Mesenchymal stem cell (in vitro differentiated cells and primary cell): ENCODE measurements at regions not wholly inside any gene's neighbourhood (a gene's known extent, or its start where the extent isn't known, plus 50 kb on each side); places are given as distances from the start of the nearest gene placed in this dataset.

Source experiments
- DNase-seq: peaks from one replicate; pipeline ENCODE4 v3.0.0-alpha.2; 2013
- H2AFZ ChIP-seq: one replicate; pipeline ENCODE4 v1.6.1; 2013; ENCODE audit warnings: low read depth, mild to moderate bottlenecking, control low read depth, inconsistent platforms, low read length, moderate library complexity
- H2AK5ac ChIP-seq: 2 replicates; pipeline ENCODE4 v1.6.1; 2013; ENCODE audit warnings: low read length, moderate library complexity, mild to moderate bottlenecking, inconsistent platforms; ENCODE audit not compliant: severe bottlenecking
- H2BK120ac ChIP-seq: one replicate; pipeline ENCODE4 v1.6.1; 2013; ENCODE audit warnings: low read depth, mild to moderate bottlenecking, inconsistent platforms, low read length, moderate library complexity
- H2BK12ac ChIP-seq, 2 experiments: one replicate each; pipeline ENCODE4 v1.6.1; 2013; ENCODE audit warnings: inconsistent platforms in 2 of 2, low read length in 2 of 2, mild to moderate bottlenecking in 2 of 2, moderate library complexity in 2 of 2, control low read depth in 1 of 2
- H2BK15ac ChIP-seq: one replicate; pipeline ENCODE4 v1.6.1; 2013; ENCODE audit warnings: mild to moderate bottlenecking, low read depth, inconsistent platforms; ENCODE audit not compliant: poor library complexity, severe bottlenecking
- H2BK5ac ChIP-seq: 2 replicates; pipeline ENCODE4 v1.6.1; 2013; ENCODE audit warnings: low read depth, mild to moderate bottlenecking, low read length, control low read depth, inconsistent platforms; ENCODE audit not compliant: poor library complexity, severe bottlenecking
- H3K14ac ChIP-seq, 2 experiments: one replicate each; pipeline ENCODE4 v1.6.1; 2013; ENCODE audit warnings: inconsistent platforms in 2 of 2, low read length in 2 of 2, control low read depth in 1 of 2, mild to moderate bottlenecking in 1 of 2, moderate library complexity in 1 of 2
- H3K18ac ChIP-seq, 2 experiments: one replicate each; pipeline ENCODE4 v1.6.1; 2013; ENCODE audit warnings: inconsistent platforms in 2 of 2, low read length in 2 of 2, control low read depth in 1 of 2, low read depth in 1 of 2, mild to moderate bottlenecking in 1 of 2
- H3K23ac ChIP-seq, 2 experiments: one replicate each; pipeline ENCODE4 v1.6.1; 2013; ENCODE audit warnings: inconsistent platforms in 2 of 2, low read length in 2 of 2, mild to moderate bottlenecking in 2 of 2, moderate library complexity in 2 of 2, control low read depth in 1 of 2
- H3K27ac ChIP-seq: 2 replicates; pipeline ENCODE4 v1.5.1; 2013; ENCODE audit warnings: mild to moderate bottlenecking, moderate library complexity, low read length, control low read depth, inconsistent platforms; ENCODE audit not compliant: poor library complexity, severe bottlenecking
- H3K27me3 ChIP-seq, 2 experiments: 2 replicates each; pipeline versions ENCODE4 v1.6.1 to v1.7.0; 2013; ENCODE audit warnings: low read length in 2 of 2, mild to moderate bottlenecking in 2 of 2, moderate library complexity in 2 of 2, control low read depth in 1 of 2, inconsistent platforms in 1 of 2; ENCODE audit not compliant: control insufficient read depth in 1 of 2, insufficient read depth in 1 of 2
- H3K36me3 ChIP-seq, 2 experiments: 2 replicates each; pipeline versions ENCODE4 v1.6.1 to v1.7.0; 2013; ENCODE audit warnings: low read length in 2 of 2, control low read depth in 1 of 2, inconsistent platforms in 1 of 2, low read depth in 1 of 2, mild to moderate bottlenecking in 1 of 2; ENCODE audit not compliant: insufficient read depth in 2 of 2, control insufficient read depth in 1 of 2
- H3K4ac ChIP-seq, 2 experiments: one replicate each; pipeline ENCODE4 v1.6.1; 2013; ENCODE audit warnings: inconsistent platforms in 2 of 2, low read length in 2 of 2, mild to moderate bottlenecking in 2 of 2, moderate library complexity in 2 of 2, control low read depth in 1 of 2, low read depth in 1 of 2
- H3K4me1 ChIP-seq: 2 replicates; pipeline ENCODE4 v1.6.1; 2013; ENCODE audit warnings: low read depth, low read length, control low read depth; ENCODE audit not compliant: control insufficient read depth, insufficient read depth
- H3K4me2 ChIP-seq: 2 replicates; pipeline ENCODE4 v1.6.1; 2013; ENCODE audit warnings: low read length, mild to moderate bottlenecking, inconsistent platforms; ENCODE audit not compliant: poor library complexity, severe bottlenecking
- H3K4me3 ChIP-seq, 2 experiments: 2 replicates each; pipeline versions ENCODE4 v1.5.1 to v1.7.0; 2013; ENCODE audit warnings: low read length in 2 of 2, mild to moderate bottlenecking in 2 of 2, control low read depth in 1 of 2, low read depth in 1 of 2; ENCODE audit not compliant: insufficient read depth in 1 of 2
- H3K79me1 ChIP-seq: replicated peaks from 2 replicates; pipeline ENCODE4 v1.6.1; 2013; ENCODE audit warnings: mild to moderate bottlenecking, control low read depth, low read length, inconsistent platforms; ENCODE audit not compliant: poor library complexity, severe bottlenecking
- H3K9ac ChIP-seq: 2 replicates; pipeline ENCODE4 v1.7.0; 2013; ENCODE audit warnings: mild to moderate bottlenecking, low read length, moderate library complexity
- H3K9me3 ChIP-seq: 2 replicates; pipeline ENCODE4 v1.7.0; 2013; ENCODE audit warnings: mild to moderate bottlenecking, low read length; ENCODE audit not compliant: control insufficient read depth
- H4K8ac ChIP-seq: one replicate; pipeline ENCODE4 v1.6.1; 2013; ENCODE audit warnings: inconsistent platforms, mild to moderate bottlenecking, low read length, moderate library complexity
- H4K91ac ChIP-seq: one replicate; pipeline ENCODE4 v1.6.1; 2013; ENCODE audit warnings: mild to moderate bottlenecking, low read length, inconsistent platforms
- WGBS: methylation state at CpG from one replicate; pipeline ENCODE4 v1.1.7; 2013; ENCODE audit warnings: mixed read lengths; 5-methylcytosine and 5-hydroxymethylcytosine counted together

DNA sequence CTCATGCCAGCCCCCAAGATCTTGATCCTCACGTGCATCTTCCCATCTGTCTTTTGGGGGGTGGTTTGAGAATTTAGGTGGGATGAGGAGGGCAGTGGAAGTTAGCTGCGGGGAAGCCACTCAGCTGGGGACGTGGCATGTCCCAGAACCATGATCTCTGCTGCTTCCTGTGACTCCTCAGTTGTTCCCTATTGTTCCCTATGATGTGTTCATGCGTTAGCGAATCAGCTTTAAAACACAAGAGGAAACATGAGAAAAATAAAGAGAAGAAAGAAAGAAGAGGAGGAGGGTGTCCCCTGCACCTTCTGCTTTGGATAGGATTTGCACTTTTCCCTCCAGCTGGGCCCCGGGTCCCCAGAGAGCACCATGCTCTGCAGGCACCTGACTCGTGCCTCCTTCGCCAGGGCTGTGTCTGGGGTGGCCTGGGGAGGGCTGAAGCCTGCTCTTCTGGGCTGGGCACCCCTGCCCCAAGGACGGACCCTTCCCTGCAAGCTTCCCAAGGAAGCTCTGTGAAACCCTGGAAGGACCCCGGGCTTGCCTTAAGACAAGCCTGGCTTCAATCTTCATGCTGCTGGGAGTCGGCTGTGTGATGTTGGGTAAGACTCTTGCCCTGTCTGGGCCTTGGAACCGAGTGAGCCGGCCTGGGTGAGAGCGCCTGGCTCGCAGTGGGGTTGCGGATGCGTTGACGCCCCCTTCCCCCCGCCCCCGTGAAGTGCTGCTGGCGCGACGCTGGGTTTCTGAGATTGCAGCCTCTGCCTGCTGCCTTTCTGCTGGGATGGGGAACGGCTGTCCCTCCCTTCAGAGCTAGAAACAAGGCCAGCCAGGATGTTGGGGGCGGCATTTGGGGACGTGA lies 62.8 kb upstream of the CIBAR2 start:
- WGBS: 53% methylated on average over 26 of the region's 26 CpGs
- peak overlapping the region; percentile 83 to 89 for H3K4ac ChIP-seq
- peak overlapping the region; percentile 90 to 91 for H3K18ac ChIP-seq
- H4K8ac ChIP-seq: peak overlapping the region; percentile 93
- peaks cover 73% of the 10 kb centered on the region for H3K4me1 ChIP-seq
- peak overlapping the region; percentile 90 to 95 for H2BK12ac ChIP-seq
- H2BK15ac ChIP-seq: peak overlapping the region; percentile 96
- H2AFZ ChIP-seq: no peak overlapping the region
- H4K91ac ChIP-seq: peak overlapping the region; percentile 96
- H3K4me2 ChIP-seq: peak overlapping the region; percentile 60
- peak overlapping the region in 1 of 2 experiments; percentile 82 for H3K4me3 ChIP-seq
- no peaks in the 10 kb centered on the region for H3K9me3 ChIP-seq
- peaks cover 39% of the 10 kb centered on the region for H3K79me1 ChIP-seq
- peaks cover 5 to 36% of the 10 kb centered on the region in 2 experiments for H3K36me3 ChIP-seq
- no peak overlapping the region for H3K23ac ChIP-seq
- H3K14ac ChIP-seq: peak overlapping the region in 1 of 2 experiments; percentile 86
- peak overlapping the region; percentile 84 for H2AK5ac ChIP-seq
- peak overlapping the region; percentile 98 for H2BK120ac ChIP-seq
- peak; percentile 72 for DNase-seq
- H3K9ac ChIP-seq: peak overlapping the region; percentile 83
- H3K27ac ChIP-seq: peak overlapping the region; percentile 82
- no peaks in the 10 kb centered on the region for H3K27me3 ChIP-seq
- no peak overlapping the region for H2BK5ac ChIP-seq

GRCh38 chr16:85175724-85176233 lies 63.5 kb upstream of the CIBAR2 start:
- H4K8ac ChIP-seq: no peak overlapping the region
- H2BK15ac ChIP-seq: peak overlapping the region; percentile 96
- H3K9me3 ChIP-seq: no peaks in the 10 kb centered on the region
- H3K18ac ChIP-seq: peak overlapping the region; percentile 84 to 85
- DNase-seq: no peak
- no peak overlapping the region for H3K23ac ChIP-seq
- peaks cover 38% of the 10 kb centered on the region for H3K79me1 ChIP-seq
- no peak overlapping the region for H3K27ac ChIP-seq
- H3K4ac ChIP-seq: peak overlapping the region in 1 of 2 experiments; percentile 52
- H3K9ac ChIP-seq: no peak overlapping the region
- H2BK12ac ChIP-seq: peak overlapping the region; percentile 69 to 95
- H3K4me1 ChIP-seq: peaks cover 66% of the 10 kb centered on the region
- WGBS: 84% methylated on average over 9 of the region's 10 CpGs
- no peak overlapping the region for H3K4me2 ChIP-seq
- H2BK5ac ChIP-seq: no peak overlapping the region
- H3K27me3 ChIP-seq: no peaks in the 10 kb centered on the region
- H3K4me3 ChIP-seq: no peak overlapping the region
- H2AFZ ChIP-seq: no peak overlapping the region
- peak overlapping the region; percentile 96 for H4K91ac ChIP-seq
- H3K36me3 ChIP-seq: peaks cover 5 to 36% of the 10 kb centered on the region in 2 experiments
- H3K14ac ChIP-seq: peak overlapping the region in 1 of 2 experiments; percentile 86
- peak overlapping the region; percentile 38 for H2AK5ac ChIP-seq
- peak overlapping the region; percentile 98 for H2BK120ac ChIP-seq

- Histone ChIP-seq H3K27ac (no peak overlapping the region), H3K4me1 (peaks cover 56% of the 10 kb centered on the region)
Measured at GRCh38 chr16:85176541-85177447, 64.5 kb upstream of the CIBAR2 start.

More at GRCh38 chr16:85176541-85177447, 64.5 kb upstream of the CIBAR2 start:
- peak overlapping the region in 1 of 2 experiments; percentile 51 for H2BK12ac ChIP-seq
- no peak overlapping the region for H4K8ac ChIP-seq
- peaks cover 36% of the 10 kb centered on the region for H3K79me1 ChIP-seq
- no peak overlapping the region for H2BK5ac ChIP-seq
- H3K27me3 ChIP-seq: no peaks in the 10 kb centered on the region
- no peak for DNase-seq
- H4K91ac ChIP-seq: no peak overlapping the region
- H2AFZ ChIP-seq: no peak overlapping the region
- H3K4ac ChIP-seq: peak overlapping the region in 1 of 2 experiments; percentile 7
- no peak overlapping the region for H2BK120ac ChIP-seq
- H3K4me2 ChIP-seq: no peak overlapping the region
- 79% methylated on average over 26 of the region's 26 CpGs for WGBS
- no peak overlapping the region for H2BK15ac ChIP-seq
- H3K9me3 ChIP-seq: no peaks in the 10 kb centered on the region
- peaks cover 5 to 30% of the 10 kb centered on the region in 2 experiments for H3K36me3 ChIP-seq
- H3K18ac ChIP-seq: peak overlapping the region in 1 of 2 experiments; percentile 58
- H2AK5ac ChIP-seq: peak overlapping the region; percentile 33
- peak overlapping the region in 1 of 2 experiments; percentile 80 for H3K14ac ChIP-seq
- no peak overlapping the region for H3K23ac ChIP-seq
- H3K9ac ChIP-seq: no peak overlapping the region
- no peak overlapping the region for H3K4me3 ChIP-seq
